Fibroblast of the aortic adventitia (primary cell): ENCODE measurements at regions not wholly inside any gene's neighbourhood (a gene's known extent, or its start where the extent isn't known, plus 50 kb on each side); places are given as distances from the start of the nearest gene placed in this dataset.
"Not testable (repeated sequence)": the region's sequence is repeated elsewhere in the genome, so short reads cannot be mapped to it uniquely, and the experiment has no call there.

Experiments
- DNase-seq: peaks from one replicate; pipeline ENCODE4 v3.0.0-alpha.2; 2010; ENCODE audit warnings: low read depth
- H3K4me3 ChIP-seq: 2 replicates; pipeline ENCODE4 v1.5.1; 2011; ENCODE audit warnings: low read depth, mild to moderate bottlenecking, control low read depth, low read length, moderate library complexity
- CTCF ChIP-seq: IDR thresholded peaks from 2 replicates; pipeline ENCODE4 v1.5.1; 2011; ENCODE audit warnings: mild to moderate bottlenecking, low read length, control low read depth, inconsistent platforms; ENCODE audit not compliant: insufficient read depth

- no peak for TF ChIP-seq CTCF
- H3K4me3 ChIP-seq, result no peak overlapping the region
- DNase-seq, result no peak
Measured at GRCh38 chr4:145276050-145276449, 95.7 kb upstream of the OTUD4 start.

GRCh38 chr4:145271194-145271593 lies 90.8 kb upstream of the OTUD4 start:
- no peak for TF ChIP-seq CTCF
- no peak overlapping the region for H3K4me3 ChIP-seq
- no peak for DNase-seq

GRCh38 chr4:145266881-145267280 lies 86.5 kb upstream of the OTUD4 start:
- TF ChIP-seq CTCF, result no peak
- no peak overlapping the region for H3K4me3 ChIP-seq
- no peak for DNase-seq

GRCh38 chr4:145260091-145260490 lies 79.7 kb upstream of the OTUD4 start:
- no peak for TF ChIP-seq CTCF
- DNase-seq, result no peak
- H3K4me3 ChIP-seq, result no peak overlapping the region

- not testable (repeated sequence) for DNase-seq, H3K4me3 ChIP-seq
Measured at GRCh38 chr4:145255311-145255710, 74.9 kb upstream of the OTUD4 start.

GRCh38 chr4:145252190-145252589 lies 71.8 kb upstream of the OTUD4 start:
- H3K4me3 ChIP-seq, result no peak overlapping the region
- no peak for TF ChIP-seq CTCF
- no peak for DNase-seq

- DNase-seq, result no peak
- no peak overlapping the region for H3K4me3 ChIP-seq
- TF ChIP-seq CTCF, result no peak
Measured at GRCh38 chr4:145251391-145251790, 71.0 kb upstream of the OTUD4 start.

- no peak for DNase-seq
- no peak for TF ChIP-seq CTCF
- no peak overlapping the region for H3K4me3 ChIP-seq
Measured at GRCh38 chr4:145248971-145249370, 68.6 kb upstream of the OTUD4 start.
